ENCODE measurements at regions not wholly inside any gene's neighbourhood (a gene's known extent, or its start where the extent isn't known, plus 50 kb on each side); places are given as distances from the start of the nearest gene placed in this dataset.
"Not testable (repeated sequence)": the region's sequence is repeated elsewhere in the genome, so short reads cannot be mapped to it uniquely, and the experiment has no call there.

DNA sequence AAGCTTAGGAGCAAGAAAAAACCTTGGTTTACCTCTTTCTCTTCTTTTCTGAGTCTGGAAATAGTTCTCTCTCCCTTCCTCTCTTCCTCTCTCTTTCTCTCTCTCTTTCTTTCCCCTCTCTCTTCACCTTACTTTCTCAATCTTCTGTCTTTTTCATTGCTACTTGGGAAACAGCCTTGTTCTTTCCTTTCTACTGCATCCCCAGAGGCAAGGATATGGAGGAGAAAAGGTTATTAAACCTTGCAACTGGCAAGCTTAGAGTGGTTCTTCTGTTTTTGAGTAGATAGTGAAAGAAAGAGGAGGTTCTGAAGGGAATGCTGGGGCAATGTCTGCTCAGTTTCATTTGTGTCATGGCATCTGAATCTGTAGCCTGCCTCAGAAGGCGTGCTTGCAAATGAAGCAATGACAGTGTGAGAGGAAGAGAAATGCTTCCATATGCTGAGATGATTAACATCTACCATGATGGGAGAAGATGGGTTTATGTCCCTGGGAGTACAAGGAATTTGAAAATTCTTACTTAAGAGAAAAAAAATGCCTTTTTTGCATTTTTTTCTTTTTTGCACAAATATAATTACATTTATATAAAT is 190.6 kb downstream of the CEP135 start:
- peak; percentile 46 for DNase-seq

DNA sequence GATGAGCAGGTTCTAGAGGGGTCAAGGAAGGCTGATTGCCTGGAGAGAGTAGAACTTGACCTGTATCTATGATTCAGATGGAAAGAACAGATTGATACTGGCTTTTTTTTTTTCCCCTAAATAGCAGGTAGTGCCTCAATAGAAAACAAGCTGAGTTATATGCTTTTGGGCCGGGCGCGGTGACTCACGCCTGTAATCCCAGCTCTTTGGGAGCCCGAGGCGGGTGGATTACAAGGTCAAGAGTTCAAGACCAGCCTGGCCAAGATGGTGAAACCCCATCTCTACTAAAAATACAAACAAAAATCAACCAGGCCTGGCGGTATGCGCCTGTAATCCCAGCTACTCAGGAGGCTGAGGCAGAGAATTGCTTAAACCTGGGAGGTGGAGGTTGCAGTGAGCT is 186.1 kb downstream of the CEP135 start:
- DNase-seq = not testable (repeated sequence)

DNA sequence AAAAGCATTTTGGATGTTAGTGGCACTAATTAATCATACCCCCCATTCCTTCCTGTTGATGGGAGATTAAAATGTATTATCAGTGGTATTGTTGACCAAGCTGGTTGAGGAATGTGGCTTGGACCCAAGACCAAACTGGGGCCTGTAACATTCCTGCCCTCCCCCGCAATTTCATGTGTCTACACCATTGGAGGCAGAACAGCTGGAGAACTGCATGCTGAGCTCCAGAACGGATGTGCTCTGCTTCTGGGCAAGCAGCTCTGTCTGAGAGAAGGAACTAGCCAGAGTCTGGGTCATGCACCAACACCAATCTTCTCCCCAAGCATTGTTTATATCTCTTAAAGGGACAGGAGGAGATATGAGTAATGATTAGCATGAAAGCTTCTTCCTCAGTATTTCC is 185.5 kb downstream of the CEP135 start:
- peak; percentile 59 for DNase-seq

DNA sequence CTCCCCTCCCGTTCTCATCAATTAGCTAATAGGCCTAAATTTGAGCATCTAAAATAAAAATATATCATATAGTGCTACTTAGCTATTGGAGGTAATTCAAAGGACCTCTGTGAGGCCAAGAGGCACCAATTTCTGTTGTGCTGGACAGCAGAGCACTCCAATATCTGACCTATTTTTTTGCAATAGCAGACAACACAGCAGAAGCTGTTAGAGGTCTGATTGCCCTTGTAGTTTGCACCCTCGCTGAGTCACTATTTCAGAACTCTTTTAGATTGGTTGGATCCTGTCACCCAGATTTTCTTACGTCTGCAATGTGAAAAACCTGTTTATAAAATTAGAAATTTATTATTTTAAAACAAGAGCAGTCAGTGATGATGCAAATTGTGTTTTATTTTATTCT is 184.1 kb downstream of the CEP135 start:
- no peak for DNase-seq

DNA sequence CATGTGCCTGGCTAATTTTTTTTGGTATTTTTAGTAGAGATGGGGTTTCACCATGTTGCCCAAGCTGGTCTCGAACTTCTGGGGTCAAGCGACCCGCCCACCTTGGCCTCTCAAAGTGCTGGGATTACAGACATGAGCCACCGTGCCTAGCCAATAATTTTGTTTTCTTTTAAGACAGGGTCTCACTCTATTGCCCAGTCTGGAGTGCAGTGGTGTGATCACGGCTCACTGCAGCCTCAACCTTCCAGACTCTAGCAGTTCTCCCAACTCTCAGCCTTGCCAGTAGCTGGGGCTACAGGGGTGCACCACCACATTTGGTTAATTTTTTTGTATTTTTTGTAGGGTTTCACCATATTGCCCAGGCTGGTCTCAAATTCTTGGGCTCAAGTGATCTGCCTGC is 183.4 kb downstream of the CEP135 start:
- not testable (repeated sequence) for DNase-seq

DNA sequence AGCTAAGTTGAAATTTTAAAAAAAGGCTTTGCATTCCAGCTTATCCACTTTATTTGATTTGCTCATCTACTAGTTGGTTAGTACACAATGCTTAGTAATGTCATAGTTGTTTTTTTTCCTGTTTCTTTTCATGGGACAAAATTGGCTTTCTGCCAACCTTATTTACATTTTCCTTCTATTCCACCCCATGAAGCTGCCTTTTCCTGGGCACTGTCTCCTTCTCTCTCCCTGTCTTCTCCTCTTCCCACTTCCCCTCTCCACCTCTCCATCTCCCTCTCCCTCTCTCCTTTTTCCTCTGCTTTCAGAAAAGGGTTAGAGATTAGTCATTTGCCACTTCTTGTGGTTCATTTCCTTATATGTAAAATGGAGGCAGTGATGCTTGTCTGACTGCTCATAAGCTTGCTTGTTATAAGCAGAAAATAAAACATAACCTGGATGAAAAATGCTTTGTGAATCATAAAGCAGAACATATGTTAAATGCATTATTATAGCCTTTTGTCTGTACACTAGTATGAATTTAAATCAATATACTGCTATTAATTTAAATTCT is 181.9 kb downstream of the CEP135 start:
- peak; percentile 45 for DNase-seq

DNA sequence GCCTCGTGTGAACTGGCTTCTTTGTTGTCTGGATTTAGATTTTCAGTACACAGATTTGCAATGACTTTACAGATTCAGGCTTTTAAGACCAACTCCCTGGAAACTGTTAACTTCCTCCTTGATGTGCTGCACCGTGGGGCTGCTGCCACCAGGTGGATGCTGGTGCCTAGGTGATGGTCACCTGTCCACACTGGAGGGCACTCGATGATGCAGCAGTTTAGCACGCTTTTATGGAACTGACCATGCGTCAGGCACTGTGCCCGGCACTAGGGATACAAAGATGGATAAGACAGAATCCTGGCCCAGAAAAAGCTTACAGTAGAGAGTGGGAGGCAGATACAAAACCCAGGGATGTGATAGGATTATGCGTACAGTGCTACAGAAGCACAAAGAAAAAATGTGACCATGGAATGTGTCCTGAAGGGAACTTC is 180.7 kb downstream of the CEP135 start:
- DNase-seq = no peak

DNA sequence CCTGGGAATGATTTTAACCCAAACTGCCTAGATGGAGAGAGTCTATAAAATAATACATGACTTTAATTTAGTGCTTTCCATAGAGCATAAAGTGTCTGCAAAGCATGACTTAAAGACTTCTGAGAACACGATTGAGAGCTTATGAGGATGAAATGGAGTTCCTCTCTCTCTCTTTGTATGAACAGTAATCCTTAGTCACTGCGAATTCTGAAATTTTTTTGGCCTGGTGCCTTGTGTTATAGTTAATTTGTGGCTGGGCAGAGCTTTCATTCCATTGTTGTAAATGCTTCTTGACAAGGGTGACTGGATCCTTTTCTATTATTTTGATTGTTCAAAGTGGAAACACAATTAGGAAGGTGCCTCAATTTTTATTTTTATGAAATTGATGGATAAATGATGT is 179.5 kb downstream of the CEP135 start:
- DNase-seq = peak; percentile 83

DNA sequence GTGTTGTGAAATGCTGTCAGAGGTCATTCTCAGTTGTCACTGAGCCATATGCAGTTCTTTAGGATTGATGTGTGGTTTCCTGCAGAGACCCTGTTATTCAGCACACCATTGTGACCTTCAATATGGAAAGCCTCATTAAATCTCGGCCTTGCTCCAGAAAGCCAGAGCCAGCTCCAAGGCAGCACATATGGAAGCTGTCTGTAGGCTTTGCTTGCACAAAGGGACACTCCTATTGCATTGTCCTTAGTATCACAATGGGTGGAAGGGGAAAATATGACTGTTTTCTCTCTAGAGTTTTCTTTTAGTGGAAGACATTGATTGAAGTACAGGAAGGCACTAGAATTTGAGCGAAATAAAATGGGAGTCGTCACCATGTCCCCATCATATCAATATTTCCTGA is 179.0 kb downstream of the CEP135 start:
- DNase-seq = peak; percentile 15

DNA sequence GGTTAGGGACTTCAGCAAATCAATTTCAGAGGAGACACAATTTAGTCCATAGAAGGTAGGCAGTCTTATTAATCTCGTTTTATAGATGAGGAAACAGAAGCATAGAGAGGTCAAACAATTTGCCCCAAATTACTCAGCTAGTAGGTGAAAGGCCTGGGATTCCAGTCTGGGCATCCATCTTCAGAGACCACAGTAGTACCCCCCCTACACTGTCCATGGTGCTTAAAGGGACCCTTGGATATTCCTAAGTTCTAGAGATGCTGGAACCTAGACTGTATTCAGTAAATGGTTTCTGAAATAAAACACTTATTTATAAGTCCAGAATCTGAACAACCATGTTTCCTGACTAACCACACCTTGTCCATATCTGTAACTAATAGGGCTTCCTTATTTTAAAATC is 174.8 kb downstream of the CEP135 start:
- no peak for DNase-seq

DNA sequence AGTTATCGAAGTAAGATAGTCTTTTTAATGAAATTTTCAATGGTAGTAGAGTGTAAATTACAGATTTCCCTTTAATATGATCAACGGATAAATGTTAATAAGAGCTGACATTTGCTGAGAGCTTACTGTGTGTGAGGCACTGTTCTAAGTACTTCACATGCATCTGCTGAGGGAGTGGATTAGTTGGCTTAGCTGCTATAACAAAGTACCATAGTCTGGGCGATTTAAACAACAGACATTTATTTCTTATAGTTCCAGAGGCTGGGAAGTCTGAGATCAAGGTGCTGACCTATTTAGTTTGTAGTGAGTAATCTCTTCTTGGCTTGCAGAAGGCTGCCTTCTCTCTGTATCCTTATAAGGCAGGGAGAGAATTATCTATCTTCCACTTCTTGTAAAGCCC is 174.3 kb downstream of the CEP135 start:
- no peak for DNase-seq

DNA sequence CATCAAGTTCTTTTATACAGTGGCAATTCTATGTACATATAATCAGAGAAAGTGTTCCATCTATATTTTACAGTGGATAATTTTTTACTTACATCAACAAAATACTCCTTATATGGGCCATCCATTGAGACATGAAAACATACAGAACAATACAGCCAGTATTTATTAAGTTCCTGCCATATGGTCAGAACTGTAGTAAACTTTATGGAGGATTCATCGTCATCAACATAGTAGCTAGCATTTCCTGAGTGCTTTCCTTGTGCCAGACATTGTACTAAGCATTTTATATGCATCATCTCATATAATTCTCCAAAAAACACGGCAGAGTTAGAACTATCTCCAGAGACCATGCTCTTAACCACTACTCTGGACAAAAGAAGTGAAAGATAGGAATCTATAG is 170.1 kb downstream of the CEP135 start:
- no peak for DNase-seq

DNA sequence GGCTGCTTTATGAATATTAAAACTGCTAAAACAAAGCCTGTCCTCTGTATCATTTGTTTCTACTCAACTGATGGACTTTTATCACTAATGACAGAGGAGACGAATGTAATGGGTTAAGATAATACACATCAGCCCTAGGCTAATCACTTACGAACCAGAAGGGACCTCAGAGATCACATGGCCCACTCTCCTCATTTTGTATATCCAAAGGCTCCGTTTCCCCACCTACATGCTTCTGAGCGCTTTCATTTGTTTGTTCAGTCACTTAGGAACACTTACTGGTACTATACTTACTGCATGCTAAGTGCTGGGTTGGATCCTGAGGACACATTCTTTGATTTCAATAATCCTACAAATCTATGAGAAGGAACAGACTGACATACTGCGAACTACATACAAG is 169.3 kb downstream of the CEP135 start:
- no peak for DNase-seq

DNA sequence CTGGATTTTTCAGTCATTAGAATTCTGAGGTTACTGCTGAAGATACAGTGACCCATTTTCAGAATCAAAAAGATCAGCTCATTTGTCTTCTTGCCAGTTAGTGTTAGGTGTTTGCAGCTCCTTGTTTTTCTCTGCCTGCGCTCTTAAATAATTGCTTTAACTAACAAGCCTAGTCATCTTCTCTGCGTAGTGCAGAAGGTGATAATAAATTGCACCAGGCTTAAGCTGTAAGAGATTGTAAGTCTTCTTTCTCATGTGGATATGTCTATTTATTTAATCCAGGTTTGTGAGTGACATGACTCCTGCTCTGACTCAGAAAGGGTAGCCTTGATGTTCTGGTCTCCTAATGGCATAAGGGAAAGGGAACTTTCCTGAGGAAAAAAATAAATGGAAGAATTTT is 167.2 kb downstream of the CEP135 start:
- DNase-seq = no peak

DNA sequence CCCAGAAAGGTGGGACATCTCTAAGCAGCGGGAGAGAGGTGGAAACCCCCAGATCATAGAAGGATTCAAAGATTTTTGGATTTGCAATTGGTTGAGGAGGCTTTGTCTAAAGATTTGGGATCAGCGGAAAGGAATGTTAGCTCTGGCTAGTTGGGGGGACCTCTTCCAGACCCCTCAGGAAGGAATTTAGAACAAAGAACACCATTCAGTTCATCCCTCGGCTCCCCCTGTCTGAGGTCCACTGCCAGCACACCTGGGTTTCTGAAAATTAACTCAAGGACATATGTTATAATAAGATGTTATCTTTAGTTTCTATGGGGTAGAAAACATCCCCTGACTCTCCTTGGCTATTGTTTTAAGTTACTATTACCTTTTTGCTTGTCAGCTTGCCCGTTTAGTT is 163.6 kb downstream of the CEP135 start:
- DNase-seq = no peak

DNA sequence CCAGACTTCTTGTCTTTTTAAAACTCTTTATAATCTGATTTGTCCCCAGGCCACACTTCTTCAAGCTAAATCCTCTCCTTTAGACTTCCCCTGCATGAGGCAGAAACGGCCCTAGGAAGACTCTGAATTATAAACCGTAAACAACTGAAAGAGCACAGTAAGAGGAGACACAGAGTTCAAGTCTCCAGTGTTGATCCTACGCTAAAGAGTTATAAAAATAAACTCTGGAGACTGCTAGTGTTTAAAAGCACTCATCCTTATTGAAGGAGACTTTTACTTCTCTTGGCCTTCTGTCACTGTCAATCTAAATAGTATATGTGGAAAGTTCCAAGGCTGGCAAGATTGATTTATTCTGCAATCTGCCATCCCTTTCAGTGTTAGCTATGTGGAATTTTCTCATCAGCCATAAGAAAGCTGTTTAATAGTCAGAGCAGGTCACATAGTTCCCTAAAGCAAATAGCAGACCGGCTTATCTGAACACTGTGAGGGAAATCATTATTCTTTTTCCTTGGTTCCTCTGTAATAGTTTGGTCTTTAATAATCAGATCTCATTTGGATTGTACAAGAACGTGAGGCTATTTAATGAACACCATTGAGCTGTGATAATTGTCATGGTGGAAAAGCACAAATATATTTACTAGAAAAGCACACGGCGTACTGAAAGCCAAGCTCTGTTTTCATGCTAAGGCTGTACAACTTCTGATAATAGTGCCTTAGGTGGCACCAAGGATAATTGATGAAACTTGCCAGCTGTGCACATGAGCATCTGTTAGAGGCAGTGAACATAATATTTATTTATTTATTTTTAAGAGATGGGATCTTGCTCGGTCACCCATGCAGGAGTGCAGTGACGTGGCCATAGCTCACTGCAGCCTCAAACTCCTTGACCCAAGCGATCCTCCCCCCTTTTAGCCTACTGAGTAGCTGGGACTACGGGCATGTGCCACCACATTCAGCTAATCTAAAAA is 157.7 kb downstream of the CEP135 start:
- no peak for DNase-seq

DNA sequence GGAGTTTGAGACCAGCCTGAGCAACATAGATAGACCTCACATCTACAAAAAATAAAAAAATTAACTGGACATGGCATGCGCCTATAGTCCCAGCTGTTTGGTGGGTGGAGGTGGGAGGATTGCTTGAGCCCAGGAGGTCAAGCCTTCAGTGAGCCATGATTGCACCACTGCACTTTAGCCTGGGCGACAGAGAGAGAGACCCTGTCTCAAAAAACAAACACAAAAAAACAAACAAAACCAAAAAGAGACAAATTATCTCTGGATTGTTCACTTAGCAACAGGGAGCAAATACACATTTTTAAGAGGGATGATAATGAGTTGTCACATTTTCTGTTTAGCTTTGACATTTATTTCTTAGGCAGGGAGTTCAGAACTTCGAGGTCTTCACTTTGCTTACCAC is 155.4 kb downstream of the CEP135 start:
- no peak for DNase-seq

DNA sequence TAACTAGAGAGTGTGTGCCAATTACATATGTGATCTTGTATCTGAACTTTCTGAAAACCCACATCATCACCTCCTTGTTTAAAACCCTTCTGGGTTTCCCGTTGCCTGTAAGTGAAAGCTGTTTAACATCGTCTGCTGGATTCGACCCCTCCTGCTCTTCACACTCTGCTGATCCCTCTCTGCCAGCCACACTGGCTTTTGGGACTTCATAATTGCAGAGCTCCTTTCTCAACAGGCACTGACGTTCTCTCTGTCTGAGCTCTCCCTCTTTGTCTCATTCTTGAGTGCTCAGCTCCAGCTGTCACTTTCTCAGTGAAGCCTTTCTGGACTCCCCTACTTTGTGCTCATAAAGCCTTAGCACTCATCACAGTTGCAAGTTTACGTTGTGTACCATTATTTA is 153.9 kb downstream of the CEP135 start:
- DNase-seq = no peak

DNA sequence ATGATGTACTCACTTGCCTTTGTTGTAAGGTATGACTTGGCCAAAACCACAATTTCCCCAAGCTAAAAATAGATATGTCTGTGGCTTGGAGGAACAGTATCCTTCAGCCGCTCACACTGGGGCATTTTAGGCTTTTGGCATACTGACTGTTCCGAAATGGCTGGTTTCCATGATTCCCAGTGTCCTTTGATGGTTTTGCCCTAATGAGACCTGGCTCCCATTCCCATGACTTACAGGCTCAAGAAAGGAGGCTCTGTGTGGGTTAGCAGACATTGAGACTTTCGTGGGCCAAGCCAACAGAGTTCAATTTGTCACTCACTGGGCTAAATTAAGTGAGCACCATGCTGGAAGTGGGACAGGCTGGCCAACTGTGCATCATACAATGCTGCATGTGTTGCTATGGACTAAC is 150.6 kb downstream of the CEP135 start:
- peak; percentile 4 for DNase-seq

DNA sequence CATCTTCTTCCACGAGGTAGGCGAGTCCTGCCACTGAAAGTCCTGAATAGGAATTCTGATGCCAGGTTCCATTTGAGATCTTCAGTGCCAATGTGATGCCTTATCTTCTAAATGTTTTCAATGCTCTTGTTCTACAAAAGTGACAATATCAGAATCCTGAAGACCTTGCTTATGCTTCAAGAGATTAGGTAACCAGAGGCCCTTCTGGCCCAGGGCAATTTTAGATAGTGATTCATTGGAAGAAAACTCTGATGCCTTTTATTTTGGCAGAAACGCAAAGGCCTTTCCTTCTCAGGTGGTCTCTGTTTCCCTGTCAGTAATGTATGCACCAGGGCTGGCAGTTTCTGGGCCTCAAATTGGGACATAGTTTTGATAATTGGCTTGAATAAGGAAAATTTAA is 144.8 kb downstream of the CEP135 start:
- DNase-seq = no peak

DNA sequence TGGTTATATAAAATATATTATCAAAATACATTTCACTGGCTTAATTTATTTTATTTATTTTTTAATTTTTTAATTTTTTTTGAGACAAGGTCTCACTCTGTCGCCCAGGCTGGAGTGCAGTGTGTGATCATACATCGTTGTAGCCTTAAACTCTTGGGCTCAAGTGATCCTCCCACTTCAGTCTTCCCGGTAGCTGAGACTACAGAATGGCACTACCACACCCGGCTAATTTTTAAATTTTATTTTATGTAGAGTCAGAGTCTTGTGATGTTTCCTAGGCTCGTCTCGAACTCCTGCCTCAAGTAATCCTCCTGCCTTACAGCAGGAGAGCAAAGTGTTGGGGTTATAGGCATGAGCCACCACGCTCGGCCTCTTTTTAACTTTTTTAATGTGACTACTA is 143.8 kb downstream of the CEP135 start:
- DNase-seq = no peak

DNA sequence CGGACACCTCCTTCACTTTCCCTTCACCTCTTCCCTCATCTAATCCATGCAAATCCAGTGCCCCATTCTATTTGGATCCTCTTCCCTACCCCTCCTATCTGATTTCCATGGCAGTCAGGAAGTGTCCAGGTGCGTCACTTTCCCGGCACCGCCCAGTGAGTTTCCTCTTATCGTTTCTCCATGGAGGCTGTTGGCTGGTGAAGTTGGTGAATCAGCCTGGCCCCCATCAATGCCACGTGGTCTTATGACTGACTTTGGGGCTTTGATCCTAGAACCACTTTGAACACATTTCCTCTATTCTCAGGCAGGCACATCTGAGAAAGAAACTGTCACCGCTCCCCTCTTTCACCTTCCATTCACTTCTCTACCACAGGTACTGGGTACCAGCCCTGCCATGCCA is 137.8 kb downstream of the CEP135 start:
- DNase-seq = no peak

DNA sequence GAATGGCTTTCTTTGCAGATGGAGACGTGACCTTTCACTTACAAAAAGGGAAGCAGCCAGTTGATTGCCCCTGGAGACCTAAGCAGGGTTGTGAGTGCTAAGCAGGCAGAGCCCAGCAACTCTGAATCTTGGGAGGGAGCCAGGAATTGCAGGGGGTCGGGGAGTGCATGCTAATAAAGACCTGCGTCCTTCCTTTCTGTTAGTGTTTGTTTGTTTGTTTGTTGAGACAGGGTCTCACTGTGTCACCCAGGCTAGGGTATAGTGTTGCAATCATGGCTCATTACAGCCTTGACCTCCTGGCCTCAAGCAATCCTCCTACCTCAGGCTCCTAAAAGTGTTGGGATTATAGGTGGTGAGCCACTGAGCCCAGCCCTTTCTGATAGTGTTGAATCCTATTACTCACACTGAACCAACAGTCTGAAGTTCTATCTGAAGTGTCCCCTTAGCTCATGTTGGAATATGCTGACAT is 137.4 kb downstream of the CEP135 start:
- DNase-seq = peak; percentile 16

DNA sequence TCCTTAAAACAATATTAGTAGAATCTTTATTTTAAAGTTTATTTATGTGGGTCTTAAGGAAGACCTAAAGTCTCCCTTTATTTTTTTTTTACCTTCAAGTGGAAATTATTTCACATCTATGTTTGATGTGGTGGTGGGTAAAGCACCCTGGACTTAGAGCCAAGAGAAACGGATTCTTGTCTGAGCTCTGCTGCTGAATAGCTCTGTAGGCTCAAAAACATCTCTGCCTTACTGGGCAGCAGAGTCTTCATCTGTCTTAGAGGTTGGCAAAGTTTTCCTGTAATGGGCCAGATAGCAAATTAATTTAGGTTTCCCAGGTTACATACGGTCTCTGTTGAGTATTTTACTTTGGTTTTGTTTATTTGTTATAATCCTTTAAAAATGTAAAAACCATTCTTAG is 136.5 kb downstream of the CEP135 start:
- DNase-seq = no peak

Measured in fibroblast of skin of right quadriceps (primary cell).